22Rv1 (cell line): ENCODE measurements at regions not wholly inside any gene's neighbourhood (a gene's known extent, or its start where the extent isn't known, plus 50 kb on each side); places are given as distances from the start of the nearest gene placed in this dataset.

Source experiments
- CTCF ChIP-seq: fragments of 450-650 bp; IDR thresholded peaks from 2 replicates; pipeline ENCODE4 v1.5.1; 2017; ENCODE audit warnings: mild to moderate bottlenecking
- ZFX ChIP-seq: fragments of 450-650 bp; IDR thresholded peaks from 2 replicates; pipeline ENCODE4 v1.6.1; 2017; ENCODE audit warnings: antibody characterized with exemption, borderline replicate concordance

GRCh38 chr1:115465802-115466363, 127.8 kb upstream of the NGF start:
- TF ChIP-seq CTCF (no peak), ZFX (no peak)
